Prostate gland (tissue), 2 donors: ENCODE measurements at regions not wholly inside any gene's neighbourhood (a gene's known extent, or its start where the extent isn't known, plus 50 kb on each side); places are given as distances from the start of the nearest gene placed in this dataset.

Experiments used
- DNase-seq: peaks from one replicate; pipeline ENCODE4 v3.0.0-alpha.2; 2019; ENCODE audit warnings: low spot score
- H3K27ac ChIP-seq, 2 donors: fragments of 200-600 bp; sonication (generic); 2 replicates each; pipeline ENCODE4 v1.5.1; 2017 to 2019
- H3K27me3 ChIP-seq: fragments of 200-600 bp; sonication (generic); replicated peaks from 2 replicates; pipeline ENCODE4 v1.5.1; 2019; ENCODE audit not compliant: insufficient read depth
- H3K36me3 ChIP-seq, 2 donors: fragments of 200-600 bp; sonication (generic); 1 replicate in 1 of 2; 2 replicates in 1 of 2; pipeline versions ENCODE4 v1.5.1 to v1.8.1; 2017 to 2019
- H3K4me1 ChIP-seq: fragments of 200-600 bp; sonication (generic); replicated peaks from 2 replicates; pipeline ENCODE4 v1.5.1; 2019
- H3K4me3 ChIP-seq, 2 donors: fragments of 200-600 bp; sonication (generic); 2 replicates each; pipeline ENCODE4 v1.5.1; 2017 to 2019
- H3K9me3 ChIP-seq: fragments of 200-600 bp; sonication (generic); 2 replicates; pipeline ENCODE4 v1.5.1; 2017
- CTCF ChIP-seq, 4 experiments: fragments of 200-600 bp in 2 of 4; fragments of 450-650 bp in 2 of 4; sonication (generic) in 2 of 4; IDR thresholded peaks; 1 replicate in 3 of 4; 2 replicates in 1 of 4; pipeline ENCODE4 v1.5.1; 2016 to 2019; ENCODE audit warnings: antibody characterized with exemption in 4 of 4, mild to moderate bottlenecking in 2 of 4, moderate library complexity in 2 of 4
- POLR2A ChIP-seq: fragments of 450-650 bp; IDR thresholded peaks from one replicate; pipeline ENCODE4 v1.6.1; 2016; ENCODE audit warnings: antibody characterized with exemption, mild to moderate bottlenecking
- POLR2AphosphoS5 ChIP-seq: sonication (generic); formaldehyde crosslinking; IDR thresholded peaks from one replicate; pipeline ENCODE4 v1.6.1; 2017; ENCODE audit warnings: antibody characterized with exemption
- WGBS: methylation state at CpG from one replicate; pipeline ENCODE4 v1.1.5; 2018; 5-methylcytosine and 5-hydroxymethylcytosine counted together
- intact Hi-C: fragments of 100-400 bp; cut with DNase I; formaldehyde crosslinking; loops from one replicate; pipeline ENCODE4 v1.14.2; 2022

GRCh38 chr3:164673738-164674137, 404.6 kb downstream of the SI start:
- Histone ChIP-seq H3K36me3 (no peaks in the 10 kb centered on the region), H3K4me1 (no peaks in the 10 kb centered on the region), H3K27me3 (no peaks in the 10 kb centered on the region), H3K9me3 (no peaks in the 10 kb centered on the region), H3K27ac (no peak overlapping the region), H3K4me3 (no peak overlapping the region)
- intact Hi-C loops, result no loop called here
- WGBS, result 89% methylated on average over 2 of the region's 2 CpGs
- no peak for DNase-seq
- TF ChIP-seq POLR2A (no peak), CTCF (IDR thresholded peaks at IDR 0.05) (no peak), POLR2AphosphoS5 (no peak)

- 92% methylated on average over 1 of the region's 1 CpG for whole genome bisulfite sequencing
- intact Hi-C loops, result no loop called here
- TF ChIP-seq CTCF (IDR thresholded peaks at IDR 0.05) (no peak), POLR2AphosphoS5 (no peak), POLR2A (no peak)
Observed at GRCh38 chr3:164658125-164658524, 420.2 kb downstream of the SI start.

GRCh38 chr3:164657631-164658030, 420.7 kb downstream of the SI start:
- no peaks in the 10 kb centered on the region for H3K27me3 ChIP-seq
- H3K4me1 ChIP-seq, result no peaks in the 10 kb centered on the region
- H3K9me3 ChIP-seq, result no peaks in the 10 kb centered on the region
- no peak overlapping the region for H3K4me3 ChIP-seq
- TF ChIP-seq POLR2AphosphoS5, result no peak
- intact Hi-C loops, result no loop called here
- no peak for DNase-seq
- 80% methylated on average over 3 of the region's 3 CpGs for WGBS
- no peak overlapping the region for H3K27ac ChIP-seq
- no peaks in the 10 kb centered on the region for H3K36me3 ChIP-seq

More at GRCh38 chr3:164658125-164658524, 420.2 kb downstream of the SI start:
- Histone ChIP-seq H3K36me3 (no peaks in the 10 kb centered on the region), H3K27me3 (no peaks in the 10 kb centered on the region), H3K9me3 (no peaks in the 10 kb centered on the region), H3K4me1 (no peaks in the 10 kb centered on the region), H3K27ac (no peak overlapping the region), H3K4me3 (no peak overlapping the region)
- no peak for DNase-seq

GRCh38 chr3:164655462-164655861, 422.8 kb downstream of the SI start:
- Histone ChIP-seq H3K27ac (no peak overlapping the region), H3K4me1 (no peaks in the 10 kb centered on the region), H3K4me3 (no peak overlapping the region), H3K36me3 (no peaks in the 10 kb centered on the region), H3K9me3 (no peaks in the 10 kb centered on the region), H3K27me3 (no peaks in the 10 kb centered on the region)
- intact Hi-C loops, result no loop called here
- WGBS, result 77% methylated on average over 2 of the region's 2 CpGs
- no peak for DNase-seq
- TF ChIP-seq POLR2A (no peak), POLR2AphosphoS5 (no peak), CTCF (IDR thresholded peaks at IDR 0.05) (no peak)

GRCh38 chr3:164641071-164641470, 437.2 kb downstream of the SI start:
- intact Hi-C loops, result no loop called here
- no peak overlapping the region for H3K27ac ChIP-seq
- H3K36me3 ChIP-seq, result no peaks in the 10 kb centered on the region
- no peaks in the 10 kb centered on the region for H3K27me3 ChIP-seq
- H3K4me3 ChIP-seq, result no peak overlapping the region
- no peaks in the 10 kb centered on the region for H3K9me3 ChIP-seq
- H3K4me1 ChIP-seq, result no peaks in the 10 kb centered on the region
- TF ChIP-seq POLR2AphosphoS5, result no peak
- no peak for TF ChIP-seq CTCF (IDR thresholded peaks at IDR 0.05)
- no peak for TF ChIP-seq POLR2A
- DNase-seq, result no peak
- 89% methylated on average over 4 of the region's 4 CpGs for WGBS
